OCI-LY3 (cell line): ENCODE measurements at regions not wholly inside any gene's neighbourhood (a gene's known extent, or its start where the extent isn't known, plus 50 kb on each side); places are given as distances from the start of the nearest gene placed in this dataset.

Source experiments
- CTCF ChIP-seq: fragments of 200-600, 300-600 bp; sonication (generic); IDR thresholded peaks from 2 replicates; pipeline ENCODE4 v1.5.1; 2014; ENCODE audit warnings: antibody characterized with exemption, low read length, low read depth
- EZH2phosphoT487 ChIP-seq: fragments of 200-600 bp; shearing (Covaris generic); IDR thresholded peaks from 2 replicates; pipeline ENCODE4 v1.6.1; 2018; ENCODE audit warnings: antibody characterized with exemption, mixed run types, low read depth

GRCh38 chr2:120934574-120935338, 199.1 kb downstream of the GLI2 start:
- TF ChIP-seq CTCF, result no peak
- no peak for TF ChIP-seq EZH2phosphoT487
